Mesodermal cell (in vitro differentiated cells): ENCODE measurements at regions not wholly inside any gene's neighbourhood (a gene's known extent, or its start where the extent isn't known, plus 50 kb on each side); places are given as distances from the start of the nearest gene placed in this dataset.
A peak's percentile ranks its signal among the peaks of the same experiment; 100 is the strongest.

Experiments
- H3K27ac ChIP-seq: 2 replicates; pipeline ENCODE4 v1.7.0; 2013; ENCODE audit warnings: mild to moderate bottlenecking, low read depth, low read length, moderate library complexity; ENCODE audit not compliant: severe bottlenecking
- H3K36me3 ChIP-seq: 2 replicates; pipeline ENCODE4 v1.7.1; 2013; ENCODE audit warnings: mild to moderate bottlenecking, low read length, moderate library complexity; ENCODE audit not compliant: control insufficient read depth, insufficient read depth
- H3K4me1 ChIP-seq: one replicate; pipeline ENCODE4 v1.7.1; 2013; ENCODE audit warnings: mild to moderate bottlenecking, low read length; ENCODE audit not compliant: insufficient read depth, control insufficient read depth, poor library complexity, severe bottlenecking
- H3K4me3 ChIP-seq: 2 replicates; pipeline ENCODE4 v1.7.0; 2013; ENCODE audit warnings: low read length, control low read depth, mild to moderate bottlenecking; ENCODE audit not compliant: insufficient read depth, poor library complexity, severe bottlenecking; ENCODE audit errors: extremely low read depth
- H3K9me3 ChIP-seq: 2 replicates; pipeline ENCODE4 v1.7.1; 2013; ENCODE audit warnings: mild to moderate bottlenecking, low read length, moderate library complexity; ENCODE audit not compliant: control insufficient read depth
- WGBS, 2 experiments: methylation state at CpG; one replicate each; pipeline ENCODE4 v1.1.5; 2013; ENCODE audit warnings: missing lambda C conversion rate in 2 of 2; ENCODE audit not compliant: insufficient coverage in 2 of 2; 5-methylcytosine and 5-hydroxymethylcytosine counted together

- no peaks in the 10 kb centered on the region for H3K4me1 ChIP-seq
- no peak overlapping the region for H3K4me3 ChIP-seq
- H3K27ac ChIP-seq: no peak overlapping the region
- 100% methylated on average over 1 to 2 of the region's 6 CpGs for WGBS, 2 experiments
- no peaks in the 10 kb centered on the region for H3K9me3 ChIP-seq
- H3K36me3 ChIP-seq: no peaks in the 10 kb centered on the region
Observed at GRCh38 chr11:128195057-128195751, 392.2 kb downstream of the ETS1 start.

- Histone ChIP-seq H3K4me1 (no peaks in the 10 kb centered on the region), H3K27ac (no peak overlapping the region), H3K4me3 (no peak overlapping the region), H3K9me3 (no peaks in the 10 kb centered on the region), H3K36me3 (no peaks in the 10 kb centered on the region)
Observed at GRCh38 chr11:128194216-128194615, 393.1 kb downstream of the ETS1 start.

DNA sequence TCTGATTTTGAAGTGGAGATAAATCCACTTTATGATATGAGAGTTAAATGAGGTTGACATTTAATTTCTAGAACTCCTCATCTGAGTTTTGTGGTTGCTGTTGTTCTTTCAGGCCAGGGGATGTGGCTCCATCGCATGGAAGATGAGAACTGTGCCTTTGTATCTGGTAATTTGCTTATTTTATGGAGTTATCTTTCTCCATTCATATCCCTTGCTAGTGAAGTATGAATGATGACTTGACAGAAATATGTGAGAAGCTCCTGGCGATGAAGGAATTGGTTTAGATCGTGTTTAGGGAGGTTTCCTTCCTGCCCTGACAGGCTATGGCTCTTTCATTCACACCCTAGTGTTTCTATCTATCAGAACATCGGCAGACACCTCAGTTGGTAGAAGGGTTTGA is 393.7 kb downstream of the ETS1 start:
- H3K27ac ChIP-seq: no peak overlapping the region
- H3K36me3 ChIP-seq: no peaks in the 10 kb centered on the region
- WGBS, 2 experiments: 100% methylated on average over 1 of the region's 4 CpGs; no CpG with 5 or more reads in 1 of the 2 experiments
- no peaks in the 10 kb centered on the region for H3K9me3 ChIP-seq
- H3K4me1 ChIP-seq: peaks cover 3% of the 10 kb centered on the region
- H3K4me3 ChIP-seq: no peak overlapping the region

DNA sequence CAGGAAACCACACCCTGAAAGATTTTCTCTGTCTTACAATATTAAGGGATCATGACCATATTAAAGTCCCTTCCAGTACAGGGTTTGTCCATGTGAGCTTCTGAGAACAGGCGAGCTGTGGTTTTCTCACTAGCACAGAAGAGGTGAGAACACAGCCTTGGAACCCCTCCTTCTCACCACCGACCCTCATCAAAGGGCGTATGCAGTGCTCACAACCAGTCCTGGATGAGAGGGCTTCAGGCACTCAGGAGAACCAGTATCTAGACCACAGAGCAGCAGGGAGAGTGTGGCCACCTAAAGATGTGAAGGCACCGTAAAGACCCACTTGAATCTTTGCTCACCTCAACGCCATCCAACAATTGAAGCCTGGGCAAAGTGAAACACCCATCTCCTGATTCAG is 397.0 kb downstream of the ETS1 start:
- 90 to 92% methylated on average over 4 of the region's 5 CpGs for WGBS, 2 experiments
- H3K9me3 ChIP-seq: no peaks in the 10 kb centered on the region
- H3K4me3 ChIP-seq: no peak overlapping the region
- H3K4me1 ChIP-seq: peaks cover 5% of the 10 kb centered on the region
- no peak overlapping the region for H3K27ac ChIP-seq
- no peaks in the 10 kb centered on the region for H3K36me3 ChIP-seq

DNA sequence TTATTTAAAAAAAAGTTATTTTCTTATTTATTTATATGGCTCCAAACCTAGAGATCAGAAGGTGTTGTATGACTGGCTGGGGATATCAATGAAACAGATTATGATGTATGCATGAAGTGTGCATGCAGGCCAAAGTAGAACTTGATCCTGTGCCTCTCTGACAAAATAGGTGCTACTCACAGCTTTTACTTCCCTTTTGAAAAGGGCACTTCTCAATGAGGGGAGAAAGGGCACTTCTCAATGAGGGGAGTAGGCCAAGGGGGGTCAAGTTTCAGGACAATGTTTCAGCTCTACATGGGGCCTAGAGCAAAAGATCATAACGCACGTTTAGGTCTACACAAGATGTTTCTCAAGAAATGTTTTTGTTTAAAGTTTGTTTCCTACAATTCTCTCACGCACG is 397.5 kb downstream of the ETS1 start:
- Histone ChIP-seq H3K9me3 (no peaks in the 10 kb centered on the region), H3K27ac (no peak overlapping the region), H3K4me3 (no peak overlapping the region), H3K36me3 (no peaks in the 10 kb centered on the region), H3K4me1 (peaks cover 5% of the 10 kb centered on the region)
- WGBS, 2 experiments: 100% methylated on average over 1 to 2 of the region's 4 CpGs

GRCh38 chr11:128188346-128189004 is 398.9 kb downstream of the ETS1 start:
- Histone ChIP-seq H3K27ac (peak overlapping the region; percentile 10), H3K36me3 (no peaks in the 10 kb centered on the region), H3K4me1 (peaks cover 5% of the 10 kb centered on the region), H3K4me3 (no peak overlapping the region), H3K9me3 (no peaks in the 10 kb centered on the region)
- WGBS, 2 experiments: 80 to 82% methylated on average over 6 to 9 of the region's 9 CpGs

DNA sequence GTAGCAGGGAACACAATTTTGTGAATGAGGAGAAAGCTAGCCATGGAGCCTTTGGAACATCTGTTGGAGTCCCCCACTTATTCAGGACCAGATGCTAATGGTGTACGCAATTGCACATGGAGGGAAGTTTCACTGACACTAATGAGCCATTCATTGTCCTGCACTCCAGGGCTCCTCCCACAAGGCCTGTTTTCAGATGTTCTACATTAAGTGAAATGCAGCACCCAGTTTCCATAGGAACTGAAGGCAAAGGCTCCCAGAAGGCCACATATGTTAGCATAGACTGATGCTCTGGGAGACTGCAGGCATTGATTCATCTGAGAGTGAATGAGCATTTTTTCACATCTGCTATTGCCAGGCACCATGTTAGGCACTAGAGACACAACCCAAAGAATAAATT is 399.5 kb downstream of the ETS1 start:
- Histone ChIP-seq H3K4me3 (no peak overlapping the region), H3K4me1 (peaks cover 5% of the 10 kb centered on the region), H3K27ac (no peak overlapping the region), H3K36me3 (no peaks in the 10 kb centered on the region), H3K9me3 (no peaks in the 10 kb centered on the region)
- WGBS, 2 experiments: 82 to 88% methylated on average over 1 of the region's 1 CpG

GRCh38 chr11:128187377-128187776 is 400.0 kb downstream of the ETS1 start:
- Histone ChIP-seq H3K9me3 (no peaks in the 10 kb centered on the region), H3K36me3 (no peaks in the 10 kb centered on the region), H3K4me3 (no peak overlapping the region), H3K4me1 (peaks cover 5% of the 10 kb centered on the region), H3K27ac (no peak overlapping the region)
- 84 to 89% methylated on average over 3 of the region's 4 CpGs for WGBS, 2 experiments

DNA sequence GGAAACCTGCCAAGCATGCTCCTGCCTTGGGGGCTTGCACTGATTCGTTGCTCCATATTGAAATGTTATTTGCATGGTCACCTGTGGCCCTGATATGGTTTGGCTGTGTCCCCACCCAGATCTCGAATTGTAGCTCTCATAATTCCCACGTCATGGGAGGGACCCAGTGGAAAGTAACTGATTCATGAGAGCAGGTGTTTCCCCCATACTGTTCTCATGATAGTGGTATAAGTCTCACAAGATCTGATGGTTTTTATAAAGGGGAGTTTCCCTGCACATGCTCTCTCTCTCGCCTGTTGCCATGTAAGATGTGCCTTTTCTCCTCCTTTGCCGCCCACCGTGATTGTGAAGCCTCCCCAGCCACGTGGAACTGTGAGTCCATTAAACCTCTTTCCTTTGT is 402.4 kb downstream of the ETS1 start:
- WGBS, 2 experiments: 65 to 92% methylated on average over 5 to 7 of the region's 7 CpGs
- Histone ChIP-seq H3K4me1 (peaks cover 10% of the 10 kb centered on the region), H3K27ac (no peak overlapping the region), H3K9me3 (no peaks in the 10 kb centered on the region), H3K4me3 (no peak overlapping the region), H3K36me3 (no peaks in the 10 kb centered on the region)

GRCh38 chr11:128182844-128183243 is 404.5 kb downstream of the ETS1 start:
- Histone ChIP-seq H3K36me3 (no peaks in the 10 kb centered on the region), H3K4me1 (peaks cover 6% of the 10 kb centered on the region), H3K9me3 (no peaks in the 10 kb centered on the region), H3K4me3 (no peak overlapping the region), H3K27ac (no peak overlapping the region)
- WGBS, 2 experiments: 71 to 100% methylated on average over 1 of the region's 1 CpG

- Histone ChIP-seq H3K36me3 (no peaks in the 10 kb centered on the region), H3K4me3 (no peak overlapping the region), H3K4me1 (peaks cover 6% of the 10 kb centered on the region), H3K27ac (no peak overlapping the region), H3K9me3 (no peaks in the 10 kb centered on the region)
- WGBS, 2 experiments: 97 to 100% methylated on average over 5 of the region's 5 CpGs
Observed at GRCh38 chr11:128181984-128182383, 405.4 kb downstream of the ETS1 start.
